WTC11 (cell line): ENCODE measurements at regions not wholly inside any gene's neighbourhood (a gene's known extent, or its start where the extent isn't known, plus 50 kb on each side); places are given as distances from the start of the nearest gene placed in this dataset.

ENCODE experiments used
- ATAC-seq: fragments of 200-7000 bp; cut with Tn5 transposase; 2 replicates; pipeline ENCODE4 v1.10.0; 2021; ENCODE audit warnings: mild to moderate bottlenecking, moderate library complexity
- CTCF ChIA-PET: fragments of 300-600 bp; sonication (Branson Sonifier 250); formaldehyde crosslinking; loops from one replicate; lab custom pipeline; 2021; ENCODE audit warnings: antibody characterized with exemption; lab: Charles Lee
- POLR2A ChIA-PET: fragments of 350-600 bp; sonication (Branson Sonifier 250); formaldehyde crosslinking; loops from one replicate; lab custom pipeline; 2021; ENCODE audit warnings: antibody characterized with exemption; lab: Charles Lee
- DNase-seq: peaks from one replicate; pipeline ENCODE4 v3.0.0; 2021; ENCODE audit warnings: low spot score
- H3K27ac Mint-ChIP-seq: 2 replicates; pipeline ENCODE4 v1.8.0; 2021; ENCODE audit warnings: mixed read lengths
- H3K27me3 Mint-ChIP-seq: 2 replicates; pipeline ENCODE4 v1.8.0; 2021; ENCODE audit warnings: low read depth, mild to moderate bottlenecking, moderate library complexity, mixed read lengths
- H3K36me3 Mint-ChIP-seq: 2 replicates; pipeline ENCODE4 v1.8.0; 2021; ENCODE audit warnings: mixed read lengths
- H3K4me1 Mint-ChIP-seq: 2 replicates; pipeline ENCODE4 v1.8.0; 2022; ENCODE audit warnings: mixed read lengths
- H3K4me3 Mint-ChIP-seq: 2 replicates; pipeline ENCODE4 v1.8.0; 2021; ENCODE audit warnings: mild to moderate bottlenecking, moderate library complexity, mixed read lengths
- H3K9me3 Mint-ChIP-seq: 2 replicates; pipeline ENCODE4 v1.8.0; 2021; ENCODE audit warnings: mixed read lengths
- ATF1 ChIP-seq: sonication (generic); formaldehyde crosslinking; IDR thresholded peaks from 2 replicates; pipeline ENCODE4 v1.8.1; 2023; ENCODE audit warnings: mild to moderate bottlenecking, moderate library complexity, missing genetic modification reagents
- CBFB ChIP-seq: sonication (generic); formaldehyde crosslinking; IDR thresholded peaks from 2 replicates; pipeline ENCODE4 v1.8.1; 2022; ENCODE audit warnings: mild to moderate bottlenecking, low read depth, missing genetic modification reagents
- GABPB1 ChIP-seq: sonication (generic); formaldehyde crosslinking; IDR thresholded peaks from 2 replicates; pipeline ENCODE4 v1.8.1; 2023; ENCODE audit warnings: mild to moderate bottlenecking, missing genetic modification reagents
- JAZF1 ChIP-seq: fragments of 250-450 bp; sonication (Bioruptor Pico); IDR thresholded peaks from 2 replicates; pipeline ENCODE4 v1.9.0; 2021; ENCODE audit warnings: moderate library complexity, mild to moderate bottlenecking, inconsistent platforms
- JUN ChIP-seq: sonication (generic); formaldehyde crosslinking; IDR thresholded peaks from 2 replicates; pipeline ENCODE4 v1.8.0; 2023; ENCODE audit warnings: mild to moderate bottlenecking, missing genetic modification reagents
- NFYB ChIP-seq: sonication (generic); formaldehyde crosslinking; conservative IDR thresholded peaks from 2 replicates; pipeline ENCODE4 v1.8.0; 2022; ENCODE audit warnings: low read depth, missing genetic modification reagents
- NR1H2 ChIP-seq: sonication (generic); formaldehyde crosslinking; IDR thresholded peaks from 2 replicates; pipeline ENCODE4 v1.9.0; 2021; ENCODE audit warnings: mild to moderate bottlenecking, moderate library complexity, missing genetic modification reagents
- NR2C2 ChIP-seq: sonication (generic); formaldehyde crosslinking; IDR thresholded peaks from 2 replicates; pipeline ENCODE4 v1.8.0; 2022; ENCODE audit warnings: mild to moderate bottlenecking, missing genetic modification reagents
- OVOL2 ChIP-seq: fragments of 250-450 bp; sonication (Bioruptor Pico); IDR thresholded peaks from 2 replicates; pipeline ENCODE4 v1.9.0; 2021; ENCODE audit warnings: mild to moderate bottlenecking, borderline replicate concordance
- RORB ChIP-seq: fragments of 250-450 bp; sonication (Bioruptor Pico); IDR thresholded peaks from 2 replicates; pipeline ENCODE4 v1.9.0; 2021; ENCODE audit warnings: mild to moderate bottlenecking
- SP1 ChIP-seq: sonication (generic); formaldehyde crosslinking; conservative IDR thresholded peaks from 2 replicates; pipeline ENCODE4 v1.8.1; 2022; ENCODE audit warnings: missing genetic modification reagents
- TEAD1 ChIP-seq: sonication (generic); formaldehyde crosslinking; IDR thresholded peaks from 2 replicates; pipeline ENCODE4 v1.8.0; 2022; ENCODE audit warnings: mild to moderate bottlenecking, missing genetic modification reagents
- ZNF263 ChIP-seq: sonication (generic); formaldehyde crosslinking; IDR thresholded peaks from 2 replicates; pipeline ENCODE4 v1.8.1; 2022; ENCODE audit warnings: low read depth, mild to moderate bottlenecking, moderate library complexity, missing genetic modification reagents
- ZNF423 ChIP-seq: fragments of 250-450 bp; sonication (Bioruptor Pico); IDR thresholded peaks from 2 replicates; pipeline ENCODE4 v2.1.2; 2022; ENCODE audit warnings: mild to moderate bottlenecking, moderate library complexity
- ZNF671 ChIP-seq: fragments of 250-450 bp; sonication (Bioruptor Pico); IDR thresholded peaks from 2 replicates; pipeline ENCODE4 v1.8.0; 2021; ENCODE audit warnings: mild to moderate bottlenecking
- TF ChIP-seq, protein P1 (sequence below): sonication (generic); formaldehyde crosslinking; IDR thresholded peaks from 2 replicates; pipeline ENCODE4 v1.8.0; 2023; ENCODE audit warnings: mild to moderate bottlenecking, missing genetic modification reagents
- TF ChIP-seq, protein P2 (sequence below): sonication (generic); formaldehyde crosslinking; IDR thresholded peaks from 2 replicates; pipeline ENCODE4 v1.8.1; 2022; ENCODE audit warnings: mild to moderate bottlenecking, missing genetic modification reagents, moderate library complexity, borderline replicate concordance
- TF ChIP-seq, protein P3 (sequence below): sonication (generic); formaldehyde crosslinking; IDR thresholded peaks from 2 replicates; pipeline ENCODE4 v1.8.1; 2023; ENCODE audit warnings: mild to moderate bottlenecking, missing genetic modification reagents, borderline replicate concordance
- TF ChIP-seq, protein P4 (sequence below): sonication (generic); formaldehyde crosslinking; IDR thresholded peaks from 2 replicates; pipeline ENCODE4 v1.8.0; 2022; ENCODE audit warnings: mild to moderate bottlenecking, missing genetic modification reagents
- TF ChIP-seq, protein P5 (sequence below): sonication (generic); formaldehyde crosslinking; IDR thresholded peaks from 2 replicates; pipeline ENCODE4 v1.8.0; 2022; ENCODE audit warnings: missing genetic modification reagents
- TF ChIP-seq, protein P6 (sequence below): sonication (generic); formaldehyde crosslinking; IDR thresholded peaks from 2 replicates; pipeline ENCODE4 v1.8.0; 2023; ENCODE audit warnings: missing genetic modification reagents

DNA sequence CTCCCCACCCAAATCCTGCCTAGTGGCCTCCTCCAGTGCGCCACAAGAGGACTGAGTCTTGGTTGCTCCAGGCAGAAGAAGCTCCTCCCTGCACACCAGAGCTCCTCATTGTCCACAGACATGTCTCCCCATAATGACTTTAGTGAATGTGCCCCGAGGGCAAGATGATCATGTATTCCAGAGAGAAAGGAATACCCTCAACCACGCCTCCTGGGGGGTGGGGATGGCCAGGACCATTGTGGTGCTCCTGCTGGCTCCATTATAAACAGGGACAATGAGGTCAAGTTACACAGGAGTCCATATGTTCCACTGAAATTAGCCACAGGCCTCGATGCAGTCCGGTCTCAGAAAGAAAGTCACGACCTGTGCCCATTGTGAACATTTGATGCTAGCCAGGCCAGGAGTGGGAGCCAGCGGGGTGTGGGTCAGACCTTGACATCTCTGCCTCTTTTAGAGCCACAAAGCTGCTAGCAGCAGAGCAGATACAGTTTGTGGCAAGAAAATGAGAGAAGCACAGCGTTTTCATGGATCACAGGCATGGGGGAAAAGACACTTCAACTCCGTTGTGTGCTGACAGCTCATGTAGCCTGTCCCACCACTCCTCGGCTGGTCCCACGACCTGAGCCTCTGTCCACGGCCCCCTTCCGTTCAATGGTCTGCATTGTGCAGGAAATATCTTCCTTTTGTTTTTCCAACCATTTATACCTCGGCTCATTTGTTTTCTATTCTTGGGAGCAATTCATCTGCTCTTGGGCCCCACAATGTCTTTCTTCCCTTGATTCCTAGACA lies 70.7 kb upstream of the FZD7 start:
- Mint-ChIP-seq H3K27me3 (no peaks in the 10 kb centered on the region), H3K4me1 (peaks cover 54% of the 10 kb centered on the region), H3K9me3 (no peaks in the 10 kb centered on the region), H3K36me3 (peaks cover 15% of the 10 kb centered on the region), H3K27ac (no peak overlapping the region; the same call in 1 of the 2 replicates), H3K4me3 (no peak overlapping the region)
- ATAC-seq: no peak
- CTCF ChIA-PET: no interaction called here
- POLR2A ChIA-PET: no interaction called here
- DNase-seq: no peak
- TF ChIP-seq GABPB1 (CRISPR knock-in tag) (no peak), JUN (CRISPR knock-in tag) (no peak), ZNF671 (CRISPR knock-in tag) (no peak), NR1H2 (CRISPR knock-in tag) (no peak), ZNF423 (no peak), SP1 (CRISPR knock-in tag) (no peak), TEAD1 (CRISPR knock-in tag) (no peak), RORB (CRISPR knock-in tag) (no peak), ATF1 (CRISPR knock-in tag) (no peak), NR2C2 (no peak), OVOL2 (CRISPR knock-in tag) (no peak), ZNF263 (CRISPR knock-in tag) (no peak)
- TF ChIP-seq, protein P1, sequence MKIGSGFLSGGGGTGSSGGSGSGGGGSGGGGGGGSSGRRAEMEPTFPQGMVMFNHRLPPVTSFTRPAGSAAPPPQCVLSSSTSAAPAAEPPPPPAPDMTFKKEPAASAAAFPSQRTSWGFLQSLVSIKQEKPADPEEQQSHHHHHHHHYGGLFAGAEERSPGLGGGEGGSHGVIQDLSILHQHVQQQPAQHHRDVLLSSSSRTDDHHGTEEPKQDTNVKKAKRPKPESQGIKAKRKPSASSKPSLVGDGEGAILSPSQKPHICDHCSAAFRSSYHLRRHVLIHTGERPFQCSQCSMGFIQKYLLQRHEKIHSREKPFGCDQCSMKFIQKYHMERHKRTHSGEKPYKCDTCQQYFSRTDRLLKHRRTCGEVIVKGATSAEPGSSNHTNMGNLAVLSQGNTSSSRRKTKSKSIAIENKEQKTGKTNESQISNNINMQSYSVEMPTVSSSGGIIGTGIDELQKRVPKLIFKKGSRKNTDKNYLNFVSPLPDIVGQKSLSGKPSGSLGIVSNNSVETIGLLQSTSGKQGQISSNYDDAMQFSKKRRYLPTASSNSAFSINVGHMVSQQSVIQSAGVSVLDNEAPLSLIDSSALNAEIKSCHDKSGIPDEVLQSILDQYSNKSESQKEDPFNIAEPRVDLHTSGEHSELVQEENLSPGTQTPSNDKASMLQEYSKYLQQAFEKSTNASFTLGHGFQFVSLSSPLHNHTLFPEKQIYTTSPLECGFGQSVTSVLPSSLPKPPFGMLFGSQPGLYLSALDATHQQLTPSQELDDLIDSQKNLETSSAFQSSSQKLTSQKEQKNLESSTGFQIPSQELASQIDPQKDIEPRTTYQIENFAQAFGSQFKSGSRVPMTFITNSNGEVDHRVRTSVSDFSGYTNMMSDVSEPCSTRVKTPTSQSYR: no peak
- TF ChIP-seq, protein P2, sequence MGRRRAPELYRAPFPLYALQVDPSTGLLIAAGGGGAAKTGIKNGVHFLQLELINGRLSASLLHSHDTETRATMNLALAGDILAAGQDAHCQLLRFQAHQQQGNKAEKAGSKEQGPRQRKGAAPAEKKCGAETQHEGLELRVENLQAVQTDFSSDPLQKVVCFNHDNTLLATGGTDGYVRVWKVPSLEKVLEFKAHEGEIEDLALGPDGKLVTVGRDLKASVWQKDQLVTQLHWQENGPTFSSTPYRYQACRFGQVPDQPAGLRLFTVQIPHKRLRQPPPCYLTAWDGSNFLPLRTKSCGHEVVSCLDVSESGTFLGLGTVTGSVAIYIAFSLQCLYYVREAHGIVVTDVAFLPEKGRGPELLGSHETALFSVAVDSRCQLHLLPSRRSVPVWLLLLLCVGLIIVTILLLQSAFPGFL (CRISPR knock-in tag): no peak
- TF ChIP-seq, protein P3, sequence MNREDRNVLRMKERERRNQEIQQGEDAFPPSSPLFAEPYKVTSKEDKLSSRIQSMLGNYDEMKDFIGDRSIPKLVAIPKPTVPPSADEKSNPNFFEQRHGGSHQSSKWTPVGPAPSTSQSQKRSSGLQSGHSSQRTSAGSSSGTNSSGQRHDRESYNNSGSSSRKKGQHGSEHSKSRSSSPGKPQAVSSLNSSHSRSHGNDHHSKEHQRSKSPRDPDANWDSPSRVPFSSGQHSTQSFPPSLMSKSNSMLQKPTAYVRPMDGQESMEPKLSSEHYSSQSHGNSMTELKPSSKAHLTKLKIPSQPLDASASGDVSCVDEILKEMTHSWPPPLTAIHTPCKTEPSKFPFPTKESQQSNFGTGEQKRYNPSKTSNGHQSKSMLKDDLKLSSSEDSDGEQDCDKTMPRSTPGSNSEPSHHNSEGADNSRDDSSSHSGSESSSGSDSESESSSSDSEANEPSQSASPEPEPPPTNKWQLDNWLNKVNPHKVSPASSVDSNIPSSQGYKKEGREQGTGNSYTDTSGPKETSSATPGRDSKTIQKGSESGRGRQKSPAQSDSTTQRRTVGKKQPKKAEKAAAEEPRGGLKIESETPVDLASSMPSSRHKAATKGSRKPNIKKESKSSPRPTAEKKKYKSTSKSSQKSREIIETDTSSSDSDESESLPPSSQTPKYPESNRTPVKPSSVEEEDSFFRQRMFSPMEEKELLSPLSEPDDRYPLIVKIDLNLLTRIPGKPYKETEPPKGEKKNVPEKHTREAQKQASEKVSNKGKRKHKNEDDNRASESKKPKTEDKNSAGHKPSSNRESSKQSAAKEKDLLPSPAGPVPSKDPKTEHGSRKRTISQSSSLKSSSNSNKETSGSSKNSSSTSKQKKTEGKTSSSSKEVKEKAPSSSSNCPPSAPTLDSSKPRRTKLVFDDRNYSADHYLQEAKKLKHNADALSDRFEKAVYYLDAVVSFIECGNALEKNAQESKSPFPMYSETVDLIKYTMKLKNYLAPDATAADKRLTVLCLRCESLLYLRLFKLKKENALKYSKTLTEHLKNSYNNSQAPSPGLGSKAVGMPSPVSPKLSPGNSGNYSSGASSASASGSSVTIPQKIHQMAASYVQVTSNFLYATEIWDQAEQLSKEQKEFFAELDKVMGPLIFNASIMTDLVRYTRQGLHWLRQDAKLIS (CRISPR knock-in tag): no peak

DNA sequence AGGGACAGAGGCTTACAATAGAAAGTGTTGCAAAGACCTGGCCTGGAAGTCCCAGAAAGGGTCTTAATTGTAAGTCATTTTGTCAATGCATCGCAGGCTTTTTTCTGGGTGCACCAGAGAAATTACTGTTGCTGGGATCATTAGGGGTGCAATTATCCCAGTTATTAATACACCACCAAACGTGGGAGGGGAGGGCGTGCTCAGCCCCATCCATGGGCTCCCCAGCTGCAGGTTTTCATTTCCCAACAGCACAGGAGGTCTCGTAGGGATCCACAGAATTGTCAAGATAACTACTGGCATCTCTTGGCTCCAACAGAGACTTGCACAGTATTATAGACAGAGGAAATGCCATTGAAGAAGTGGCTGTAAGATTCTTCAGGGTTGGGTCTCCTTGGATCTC lies 69.6 kb upstream of the FZD7 start:
- no peak for ATAC-seq
- Mint-ChIP-seq H3K27ac (no peak overlapping the region), H3K4me3 (no peak overlapping the region), H3K27me3 (no peaks in the 10 kb centered on the region), H3K36me3 (peaks cover 16% of the 10 kb centered on the region), H3K4me1 (peaks cover 63% of the 10 kb centered on the region), H3K9me3 (no peaks in the 10 kb centered on the region)
- ChIA-PET CTCF (interaction anchor here (1.2 kb wide), 1 partner anchor 17 kb away, joined by 3 read pairs; no protein-coding TSS in a partner anchor), POLR2A (interaction anchor here (1.1 kb wide), 1 partner anchor 67 kb away, joined by 3 read pairs; no protein-coding TSS in a partner anchor)
- no peak for DNase-seq
- TF ChIP-seq RORB (CRISPR knock-in tag): no peak
- no peak for TF ChIP-seq GABPB1 (CRISPR knock-in tag)
- TF ChIP-seq CBFB: no peak
- no peak for TF ChIP-seq JAZF1 (CRISPR knock-in tag)
- TF ChIP-seq, protein P4, sequence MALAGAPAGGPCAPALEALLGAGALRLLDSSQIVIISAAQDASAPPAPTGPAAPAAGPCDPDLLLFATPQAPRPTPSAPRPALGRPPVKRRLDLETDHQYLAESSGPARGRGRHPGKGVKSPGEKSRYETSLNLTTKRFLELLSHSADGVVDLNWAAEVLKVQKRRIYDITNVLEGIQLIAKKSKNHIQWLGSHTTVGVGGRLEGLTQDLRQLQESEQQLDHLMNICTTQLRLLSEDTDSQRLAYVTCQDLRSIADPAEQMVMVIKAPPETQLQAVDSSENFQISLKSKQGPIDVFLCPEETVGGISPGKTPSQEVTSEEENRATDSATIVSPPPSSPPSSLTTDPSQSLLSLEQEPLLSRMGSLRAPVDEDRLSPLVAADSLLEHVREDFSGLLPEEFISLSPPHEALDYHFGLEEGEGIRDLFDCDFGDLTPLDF (CRISPR knock-in tag): no peak
- TF ChIP-seq, protein P5, sequence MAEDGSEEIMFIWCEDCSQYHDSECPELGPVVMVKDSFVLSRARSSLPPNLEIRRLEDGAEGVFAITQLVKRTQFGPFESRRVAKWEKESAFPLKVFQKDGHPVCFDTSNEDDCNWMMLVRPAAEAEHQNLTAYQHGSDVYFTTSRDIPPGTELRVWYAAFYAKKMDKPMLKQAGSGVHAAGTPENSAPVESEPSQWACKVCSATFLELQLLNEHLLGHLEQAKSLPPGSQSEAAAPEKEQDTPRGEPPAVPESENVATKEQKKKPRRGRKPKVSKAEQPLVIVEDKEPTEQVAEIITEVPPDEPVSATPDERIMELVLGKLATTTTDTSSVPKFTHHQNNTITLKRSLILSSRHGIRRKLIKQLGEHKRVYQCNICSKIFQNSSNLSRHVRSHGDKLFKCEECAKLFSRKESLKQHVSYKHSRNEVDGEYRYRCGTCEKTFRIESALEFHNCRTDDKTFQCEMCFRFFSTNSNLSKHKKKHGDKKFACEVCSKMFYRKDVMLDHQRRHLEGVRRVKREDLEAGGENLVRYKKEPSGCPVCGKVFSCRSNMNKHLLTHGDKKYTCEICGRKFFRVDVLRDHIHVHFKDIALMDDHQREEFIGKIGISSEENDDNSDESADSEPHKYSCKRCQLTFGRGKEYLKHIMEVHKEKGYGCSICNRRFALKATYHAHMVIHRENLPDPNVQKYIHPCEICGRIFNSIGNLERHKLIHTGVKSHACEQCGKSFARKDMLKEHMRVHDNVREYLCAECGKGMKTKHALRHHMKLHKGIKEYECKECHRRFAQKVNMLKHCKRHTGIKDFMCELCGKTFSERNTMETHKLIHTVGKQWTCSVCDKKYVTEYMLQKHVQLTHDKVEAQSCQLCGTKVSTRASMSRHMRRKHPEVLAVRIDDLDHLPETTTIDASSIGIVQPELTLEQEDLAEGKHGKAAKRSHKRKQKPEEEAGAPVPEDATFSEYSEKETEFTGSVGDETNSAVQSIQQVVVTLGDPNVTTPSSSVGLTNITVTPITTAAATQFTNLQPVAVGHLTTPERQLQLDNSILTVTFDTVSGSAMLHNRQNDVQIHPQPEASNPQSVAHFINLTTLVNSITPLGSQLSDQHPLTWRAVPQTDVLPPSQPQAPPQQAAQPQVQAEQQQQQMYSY: no peak
- no peak for TF ChIP-seq NFYB
- TF ChIP-seq, protein P6, sequence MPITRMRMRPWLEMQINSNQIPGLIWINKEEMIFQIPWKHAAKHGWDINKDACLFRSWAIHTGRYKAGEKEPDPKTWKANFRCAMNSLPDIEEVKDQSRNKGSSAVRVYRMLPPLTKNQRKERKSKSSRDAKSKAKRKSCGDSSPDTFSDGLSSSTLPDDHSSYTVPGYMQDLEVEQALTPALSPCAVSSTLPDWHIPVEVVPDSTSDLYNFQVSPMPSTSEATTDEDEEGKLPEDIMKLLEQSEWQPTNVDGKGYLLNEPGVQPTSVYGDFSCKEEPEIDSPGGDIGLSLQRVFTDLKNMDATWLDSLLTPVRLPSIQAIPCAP: no peak
